Endodermal cell (in vitro differentiated cells): ENCODE measurements at regions not wholly inside any gene's neighbourhood (a gene's known extent, or its start where the extent isn't known, plus 50 kb on each side); places are given as distances from the start of the nearest gene placed in this dataset.

ENCODE experiments used
- DNase-seq: peaks from one replicate; pipeline ENCODE4 v3.0.0-alpha.2; 2017
- H3K27ac ChIP-seq: 2 replicates; pipeline ENCODE4 v1.5.1; 2013; ENCODE audit warnings: mild to moderate bottlenecking, low read depth, low read length, moderate library complexity
- H3K27me3 ChIP-seq: 2 replicates; pipeline ENCODE4 v1.6.1; 2013; ENCODE audit warnings: mild to moderate bottlenecking, low read length, moderate library complexity; ENCODE audit not compliant: insufficient read depth, control insufficient read depth, poor library complexity, severe bottlenecking
- H3K36me3 ChIP-seq: 2 replicates; pipeline ENCODE4 v1.7.0; 2013; ENCODE audit warnings: mild to moderate bottlenecking, low read length, moderate library complexity; ENCODE audit not compliant: control insufficient read depth, insufficient read depth
- H3K4me1 ChIP-seq: one replicate; pipeline ENCODE4 v1.7.0; 2013; ENCODE audit warnings: low read length; ENCODE audit not compliant: control insufficient read depth, insufficient read depth
- H3K4me3 ChIP-seq: 2 replicates; pipeline ENCODE4 v1.5.1; 2013; ENCODE audit warnings: mild to moderate bottlenecking, low read length, moderate library complexity
- H3K9ac ChIP-seq: 2 replicates; pipeline ENCODE4 v1.6.1; 2013; ENCODE audit warnings: mild to moderate bottlenecking, low read length, moderate library complexity; ENCODE audit not compliant: poor library complexity, severe bottlenecking; ENCODE audit errors: extremely low read depth
- H3K9me3 ChIP-seq: 2 replicates; pipeline ENCODE4 v1.6.1; 2013; ENCODE audit warnings: mild to moderate bottlenecking, low read length, moderate library complexity; ENCODE audit not compliant: control insufficient read depth
- H3K27ac Mint-ChIP-seq: 2 replicates; pipeline ENCODE4 v1.8.0; 2020; ENCODE audit warnings: mixed read lengths
- H3K27me3 Mint-ChIP-seq: 2 replicates; pipeline ENCODE4 v1.8.0; 2021; ENCODE audit warnings: mild to moderate bottlenecking, mixed read lengths; ENCODE audit not compliant: insufficient read depth
- H3K36me3 Mint-ChIP-seq: 2 replicates; pipeline ENCODE4 v1.8.0; 2020; ENCODE audit warnings: low read depth, mixed read lengths
- H3K4me1 Mint-ChIP-seq: 2 replicates; pipeline ENCODE4 v1.8.0; 2020; ENCODE audit warnings: mixed read lengths
- H3K4me3 Mint-ChIP-seq: 2 replicates; pipeline ENCODE4 v1.8.0; 2020; ENCODE audit warnings: mild to moderate bottlenecking, moderate library complexity, mixed read lengths
- H3K9me3 Mint-ChIP-seq: 2 replicates; pipeline ENCODE4 v1.8.0; 2020; ENCODE audit warnings: mild to moderate bottlenecking, mixed read lengths
- WGBS, 2 experiments: methylation state at CpG; one replicate each; pipeline versions ENCODE4 v1.1.5 to v1.1.7; 2013; ENCODE audit warnings: missing lambda C conversion rate in 2 of 2, mixed read lengths in 1 of 2; ENCODE audit not compliant: insufficient coverage in 1 of 2, insufficient read length in 1 of 2; 5-methylcytosine and 5-hydroxymethylcytosine counted together
- TF ChIP-seq, protein P1 (sequence below): fragments of 200-600 bp; sonication (generic); conservative IDR thresholded peaks from 2 replicates; pipeline ENCODE4 v1.5.0; 2021; ENCODE audit warnings: antibody characterized with exemption, mild to moderate bottlenecking

DNA sequence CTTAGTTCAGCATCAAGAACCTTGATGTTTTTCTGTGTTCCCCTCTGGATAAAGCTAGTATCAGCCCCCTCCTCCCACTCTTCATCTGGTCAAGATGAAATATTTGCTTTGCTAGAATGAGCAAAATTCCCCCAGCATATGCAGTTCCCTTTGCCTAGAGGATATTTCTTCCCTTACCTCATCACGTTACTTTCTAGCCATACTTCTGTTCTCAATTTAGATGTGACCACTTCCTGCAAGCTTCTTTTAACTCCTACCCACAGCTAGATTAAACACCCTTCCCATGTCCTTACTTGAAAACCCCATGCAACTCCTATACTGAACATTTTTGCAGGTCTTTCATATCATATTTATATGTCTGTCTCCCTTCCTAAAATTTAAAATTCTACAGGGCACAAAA is 178.9 kb upstream of the TUSC1 start:
- Histone ChIP-seq H3K4me3 (no peak overlapping the region), H3K36me3 (no peaks in the 10 kb centered on the region), H3K4me1 (no peaks in the 10 kb centered on the region), H3K27ac (no peak overlapping the region), H3K9ac (no peak overlapping the region), H3K27me3 (no peaks in the 10 kb centered on the region), H3K9me3 (peaks cover 23% of the 10 kb centered on the region)
- Mint-ChIP-seq H3K36me3 (peaks cover 6% of the 10 kb centered on the region), H3K27ac (no peak overlapping the region), H3K4me3 (no peak overlapping the region), H3K9me3 (peaks cover 27% of the 10 kb centered on the region), H3K4me1 (no peaks in the 10 kb centered on the region), H3K27me3 (no peaks in the 10 kb centered on the region)
- TF ChIP-seq, protein P1, sequence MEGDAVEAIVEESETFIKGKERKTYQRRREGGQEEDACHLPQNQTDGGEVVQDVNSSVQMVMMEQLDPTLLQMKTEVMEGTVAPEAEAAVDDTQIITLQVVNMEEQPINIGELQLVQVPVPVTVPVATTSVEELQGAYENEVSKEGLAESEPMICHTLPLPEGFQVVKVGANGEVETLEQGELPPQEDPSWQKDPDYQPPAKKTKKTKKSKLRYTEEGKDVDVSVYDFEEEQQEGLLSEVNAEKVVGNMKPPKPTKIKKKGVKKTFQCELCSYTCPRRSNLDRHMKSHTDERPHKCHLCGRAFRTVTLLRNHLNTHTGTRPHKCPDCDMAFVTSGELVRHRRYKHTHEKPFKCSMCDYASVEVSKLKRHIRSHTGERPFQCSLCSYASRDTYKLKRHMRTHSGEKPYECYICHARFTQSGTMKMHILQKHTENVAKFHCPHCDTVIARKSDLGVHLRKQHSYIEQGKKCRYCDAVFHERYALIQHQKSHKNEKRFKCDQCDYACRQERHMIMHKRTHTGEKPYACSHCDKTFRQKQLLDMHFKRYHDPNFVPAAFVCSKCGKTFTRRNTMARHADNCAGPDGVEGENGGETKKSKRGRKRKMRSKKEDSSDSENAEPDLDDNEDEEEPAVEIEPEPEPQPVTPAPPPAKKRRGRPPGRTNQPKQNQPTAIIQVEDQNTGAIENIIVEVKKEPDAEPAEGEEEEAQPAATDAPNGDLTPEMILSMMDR: no peak
- WGBS, 2 experiments: 98 to 100% methylated on average over 1 of the region's 1 CpG
- DNase-seq: no peak

DNA sequence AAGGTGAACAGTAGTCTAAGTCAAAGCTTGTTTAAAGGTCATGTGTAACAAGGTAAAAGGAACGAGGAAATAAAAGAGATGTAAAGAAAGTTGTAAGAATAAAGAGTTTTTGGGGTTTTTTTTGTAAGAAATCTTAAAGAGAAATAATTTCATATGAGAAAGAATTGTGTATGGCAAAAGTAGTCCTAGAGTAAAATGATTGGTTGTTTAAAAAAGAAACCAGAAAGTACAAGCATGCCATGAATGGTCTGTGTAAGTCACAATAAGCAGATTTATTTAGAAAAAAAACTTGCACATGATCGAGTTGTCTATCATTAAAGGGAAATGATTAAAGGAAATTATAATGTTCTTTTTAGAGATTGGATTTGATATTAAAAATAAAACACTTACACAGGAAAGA is 172.6 kb upstream of the TUSC1 start:
- DNase-seq: no peak
- H3K27me3 Mint-ChIP-seq: no peaks in the 10 kb centered on the region
- Histone ChIP-seq H3K4me3 (no peak overlapping the region), H3K9me3 (peaks cover 76% of the 10 kb centered on the region), H3K27me3 (no peaks in the 10 kb centered on the region), H3K27ac (no peak overlapping the region), H3K9ac (no peak overlapping the region), H3K4me1 (no peaks in the 10 kb centered on the region), H3K36me3 (no peaks in the 10 kb centered on the region)
- TF ChIP-seq, protein P1: no peak
- peaks cover 66% of the 10 kb centered on the region for H3K9me3 Mint-ChIP-seq
- no peak overlapping the region for H3K27ac Mint-ChIP-seq
- 57 to 88% methylated on average over 1 to 2 of the region's 2 CpGs for WGBS, 2 experiments
- peaks cover 8% of the 10 kb centered on the region for H3K36me3 Mint-ChIP-seq
- H3K4me1 Mint-ChIP-seq: no peaks in the 10 kb centered on the region
- H3K4me3 Mint-ChIP-seq: no peak overlapping the region

DNA sequence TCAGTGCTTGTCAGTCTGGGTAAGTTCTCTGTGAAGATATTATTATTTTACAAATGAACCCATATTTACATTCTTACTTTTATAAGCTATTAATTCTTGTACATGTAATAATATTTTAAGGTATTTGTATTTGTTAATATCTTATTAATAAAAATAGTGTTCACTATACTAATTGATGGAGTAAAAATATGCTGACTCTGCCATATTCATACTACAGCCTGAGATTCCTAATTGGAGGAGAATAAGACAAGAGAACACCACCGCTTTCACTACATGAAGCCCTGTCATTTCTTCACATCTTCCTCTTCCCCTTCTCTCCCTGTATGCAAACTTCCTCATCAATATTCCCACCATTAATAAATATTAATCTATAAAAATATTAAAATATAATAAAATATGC is 167.6 kb upstream of the TUSC1 start:
- Histone ChIP-seq H3K27ac (no peak overlapping the region), H3K4me3 (no peak overlapping the region), H3K27me3 (peaks cover 8% of the 10 kb centered on the region), H3K9ac (no peak overlapping the region), H3K36me3 (no peaks in the 10 kb centered on the region), H3K4me1 (no peaks in the 10 kb centered on the region), H3K9me3 (peaks cover 50% of the 10 kb centered on the region)
- Mint-ChIP-seq H3K4me3 (no peak overlapping the region), H3K4me1 (peaks cover 10% of the 10 kb centered on the region), H3K36me3 (peaks cover 2% of the 10 kb centered on the region), H3K27ac (no peak overlapping the region), H3K9me3 (peaks cover 35% of the 10 kb centered on the region), H3K27me3 (no peaks in the 10 kb centered on the region)
- WGBS, 2 experiments: 100% methylated on average over 1 of the region's 1 CpG; no CpG with 5 or more reads in 1 of the 2 experiments
- no peak for DNase-seq
- TF ChIP-seq, protein P1: no peak
